MM.1S (cell line): ENCODE measurements at regions not wholly inside any gene's neighbourhood (a gene's known extent, or its start where the extent isn't known, plus 50 kb on each side); places are given as distances from the start of the nearest gene placed in this dataset.

ENCODE experiments used
- DNase-seq: peaks from one replicate; pipeline ENCODE4 v3.0.0-alpha.2; 2015
- H2AFZ ChIP-seq: fragments of 300-600 bp; sonication (generic); 2 replicates; pipeline ENCODE4 v1.6.0; 2016; ENCODE audit warnings: antibody characterized with exemption, low read length
- H3F3A ChIP-seq: fragments of 300-600 bp; sonication (generic); 2 replicates; pipeline ENCODE4 v1.6.1; 2016; ENCODE audit warnings: mild to moderate bottlenecking, antibody characterized with exemption, low read length, moderate library complexity, mixed read lengths; ENCODE audit not compliant: insufficient read depth
- H3K27ac ChIP-seq: fragments of 300-600 bp; sonication (generic); 2 replicates; pipeline ENCODE4 v1.5.1; 2016; ENCODE audit warnings: mild to moderate bottlenecking, low read length
- H3K27me3 ChIP-seq: fragments of 300-600 bp; sonication (generic); replicated peaks from 2 replicates; pipeline ENCODE4 v1.6.0; 2016; ENCODE audit warnings: low read length; ENCODE audit not compliant: insufficient read depth
- H3K36me3 ChIP-seq: fragments of 300-600 bp; sonication (generic); replicated peaks from 2 replicates; pipeline ENCODE4 v1.6.1; 2016; ENCODE audit warnings: mild to moderate bottlenecking, low read length, mixed read lengths; ENCODE audit not compliant: insufficient read depth
- H3K4me1 ChIP-seq: fragments of 300-600 bp; sonication (generic); 2 replicates; pipeline ENCODE4 v1.6.1; 2016; ENCODE audit warnings: low read length, mixed read lengths
- H3K4me2 ChIP-seq: fragments of 300-600 bp; sonication (generic); 2 replicates; pipeline ENCODE4 v1.6.0; 2016; ENCODE audit warnings: low read depth, low read length
- H3K4me3 ChIP-seq: fragments of 300-600 bp; sonication (generic); 2 replicates; pipeline ENCODE4 v1.5.1; 2016; ENCODE audit warnings: low read length, mixed read lengths
- H3K79me2 ChIP-seq: fragments of 300-600 bp; sonication (generic); 2 replicates; pipeline ENCODE4 v1.6.1; 2016; ENCODE audit warnings: mixed run types, low read length, mixed read lengths
- H3K9ac ChIP-seq: fragments of 300-600 bp; sonication (generic); 2 replicates; pipeline ENCODE4 v1.6.1; 2016; ENCODE audit warnings: low read length, mixed read lengths
- H3K9me2 ChIP-seq: fragments of 300-600 bp; sonication (generic); replicated peaks from 2 replicates; pipeline ENCODE4 v1.6.1; 2016; ENCODE audit warnings: mild to moderate bottlenecking, low read length, mixed read lengths; ENCODE audit not compliant: insufficient read depth
- H3K9me3 ChIP-seq: fragments of 300-600 bp; sonication (generic); replicated peaks from 2 replicates; pipeline ENCODE4 v1.6.1; 2016; ENCODE audit warnings: mild to moderate bottlenecking, low read length, mixed read lengths; ENCODE audit not compliant: insufficient read depth
- H4K20me1 ChIP-seq: fragments of 300-600 bp; sonication (generic); 2 replicates; pipeline ENCODE4 v1.6.1; 2016; ENCODE audit warnings: mild to moderate bottlenecking, low read length, moderate library complexity, mixed read lengths; ENCODE audit not compliant: insufficient read depth
- CTCF ChIP-seq: fragments of 300-600 bp; sonication (generic); IDR thresholded peaks from 2 replicates; pipeline ENCODE4 v1.5.1; 2016; ENCODE audit warnings: antibody characterized with exemption, low read length, mixed read lengths
- EZH2 ChIP-seq: fragments of 300-600 bp; sonication (generic); optimal IDR thresholded peaks from 2 replicates; pipeline ENCODE3; 2017; ENCODE audit warnings: low read depth, mild to moderate bottlenecking, antibody characterized with exemption, low read length, mixed read lengths
- EZH2phosphoT487 ChIP-seq: fragments of 300-600 bp; sonication (generic); IDR thresholded peaks from 2 replicates; pipeline ENCODE4 v1.6.1; 2018; ENCODE audit warnings: antibody characterized with exemption, low read length

GRCh38 chr6:125508793-125509192 lies 207.0 kb upstream of the HDDC2 start:
- H3K9ac ChIP-seq = no peak overlapping the region
- H3K9me2 ChIP-seq = no peaks in the 10 kb centered on the region
- H4K20me1 ChIP-seq = no peaks in the 10 kb centered on the region
- no peak for DNase-seq
- no peaks in the 10 kb centered on the region for H3K79me2 ChIP-seq
- no peaks in the 10 kb centered on the region for H3F3A ChIP-seq
- H2AFZ ChIP-seq = no peak overlapping the region
- no peak overlapping the region for H3K4me2 ChIP-seq
- H3K4me3 ChIP-seq = no peak overlapping the region
- H3K9me3 ChIP-seq = no peaks in the 10 kb centered on the region
- H3K27ac ChIP-seq = no peak overlapping the region
- H3K36me3 ChIP-seq = no peaks in the 10 kb centered on the region
- no peaks in the 10 kb centered on the region for H3K4me1 ChIP-seq
- no peaks in the 10 kb centered on the region for H3K27me3 ChIP-seq
- TF ChIP-seq CTCF = no peak
- TF ChIP-seq EZH2phosphoT487 = no peak
- TF ChIP-seq EZH2 = no peak

- no peaks in the 10 kb centered on the region for H3K36me3 ChIP-seq
- H4K20me1 ChIP-seq = no peaks in the 10 kb centered on the region
- H3K9ac ChIP-seq = no peak overlapping the region
- H3K9me3 ChIP-seq = no peaks in the 10 kb centered on the region
- H3K9me2 ChIP-seq = no peaks in the 10 kb centered on the region
- DNase-seq = no peak
- H3K4me2 ChIP-seq = no peak overlapping the region
- H3K79me2 ChIP-seq = no peaks in the 10 kb centered on the region
- TF ChIP-seq EZH2phosphoT487 (no peak), CTCF (no peak), EZH2 (no peak)
- no peak overlapping the region for H3K27ac ChIP-seq
- H3K27me3 ChIP-seq = no peaks in the 10 kb centered on the region
- H3K4me3 ChIP-seq = no peak overlapping the region
- H3F3A ChIP-seq = no peaks in the 10 kb centered on the region
- no peaks in the 10 kb centered on the region for H3K4me1 ChIP-seq
- no peak overlapping the region for H2AFZ ChIP-seq
Observed at GRCh38 chr6:125509477-125509876, 207.7 kb upstream of the HDDC2 start.

GRCh38 chr6:125510405-125510804 lies 208.6 kb upstream of the HDDC2 start:
- no peak for DNase-seq
- H4K20me1 ChIP-seq = no peaks in the 10 kb centered on the region
- H3K4me1 ChIP-seq = no peaks in the 10 kb centered on the region
- H3K9me3 ChIP-seq = no peaks in the 10 kb centered on the region
- no peak for TF ChIP-seq CTCF
- TF ChIP-seq EZH2phosphoT487 = no peak
- no peak for TF ChIP-seq EZH2
- no peaks in the 10 kb centered on the region for H3K9me2 ChIP-seq
- H3K27me3 ChIP-seq = no peaks in the 10 kb centered on the region
- H3K4me2 ChIP-seq = no peak overlapping the region
- H3K4me3 ChIP-seq = no peak overlapping the region
- H3F3A ChIP-seq = no peaks in the 10 kb centered on the region
- H2AFZ ChIP-seq = no peak overlapping the region
- no peaks in the 10 kb centered on the region for H3K36me3 ChIP-seq
- H3K27ac ChIP-seq = no peak overlapping the region
- H3K9ac ChIP-seq = no peak overlapping the region
- H3K79me2 ChIP-seq = no peaks in the 10 kb centered on the region
